Activated CD8-positive, alpha-beta memory T cell treated with anti-CD3 and anti-CD28 coated beads, Interleukin-2, amount 50 U/mL, for 4 hours (primary cell): ENCODE measurements at regions not wholly inside any gene's neighbourhood (a gene's known extent, or its start where the extent isn't known, plus 50 kb on each side); places are given as distances from the start of the nearest gene placed in this dataset.
"Not testable (repeated sequence)": the region's sequence is repeated elsewhere in the genome, so short reads cannot be mapped to it uniquely, and the experiment has no call there.

ENCODE experiments used
- DNase-seq: peaks from one replicate; pipeline ENCODE4 v3.0.0-alpha.2; 2020

GRCh38 chr6:130611366-130611765 is 215.8 kb upstream of the SMLR1 start:
- no peak for DNase-seq

- DNase-seq: no peak
These were observed 214.0 kb upstream of the SMLR1 start for GRCh38 chr6:130613176-130613575.

GRCh38 chr6:130615816-130616215 is 211.4 kb upstream of the SMLR1 start:
- no peak for DNase-seq

- no peak for DNase-seq
These were observed 209.5 kb upstream of the SMLR1 start for GRCh38 chr6:130617658-130618057.

GRCh38 chr6:130618806-130619205 is 208.4 kb upstream of the SMLR1 start:
- not testable (repeated sequence) for DNase-seq

GRCh38 chr6:130620338-130620781 is 206.8 kb upstream of the SMLR1 start:
- no peak for DNase-seq

- DNase-seq: no peak
These were observed 205.1 kb upstream of the SMLR1 start for GRCh38 chr6:130622142-130622541.

- DNase-seq: no peak
These were observed 203.2 kb upstream of the SMLR1 start for GRCh38 chr6:130624046-130624445.

GRCh38 chr6:130625825-130626527 is 201.2 kb upstream of the SMLR1 start:
- no peak for DNase-seq

- no peak for DNase-seq
These were observed 198.3 kb upstream of the SMLR1 start for GRCh38 chr6:130628862-130629261.

GRCh38 chr6:130629640-130630039 is 197.6 kb upstream of the SMLR1 start:
- DNase-seq: no peak

GRCh38 chr6:130632277-130632676 is 194.9 kb upstream of the SMLR1 start:
- DNase-seq: no peak

- no peak for DNase-seq
These were observed 194.3 kb upstream of the SMLR1 start for GRCh38 chr6:130632897-130633296.

- no peak for DNase-seq
These were observed 183.8 kb upstream of the SMLR1 start for GRCh38 chr6:130643361-130643760.

GRCh38 chr6:130644175-130644574 is 183.0 kb upstream of the SMLR1 start:
- no peak for DNase-seq

- DNase-seq: not testable (repeated sequence)
These were observed 182.4 kb upstream of the SMLR1 start for GRCh38 chr6:130644769-130645168.

GRCh38 chr6:130647246-130647645 is 180.0 kb upstream of the SMLR1 start:
- DNase-seq: no peak

- DNase-seq: no peak
These were observed 171.6 kb upstream of the SMLR1 start for GRCh38 chr6:130655586-130655985.

GRCh38 chr6:130661077-130661476 is 166.1 kb upstream of the SMLR1 start:
- no peak for DNase-seq

- no peak for DNase-seq
These were observed 160.4 kb upstream of the SMLR1 start for GRCh38 chr6:130666786-130667185.

- no peak for DNase-seq
These were observed 157.1 kb upstream of the SMLR1 start for GRCh38 chr6:130670142-130670541.

GRCh38 chr6:130671119-130671518 is 156.1 kb upstream of the SMLR1 start:
- DNase-seq: no peak

GRCh38 chr6:130671577-130671976 is 155.6 kb upstream of the SMLR1 start:
- no peak for DNase-seq

GRCh38 chr6:130672153-130672552 is 155.1 kb upstream of the SMLR1 start:
- no peak for DNase-seq

GRCh38 chr6:130674604-130675003 is 152.6 kb upstream of the SMLR1 start:
- no peak for DNase-seq
